NCI-H2196 treated with DMSO at 0.1 percent for 48 hours (cell line): ENCODE measurements at regions not wholly inside any gene's neighbourhood (a gene's known extent, or its start where the extent isn't known, plus 50 kb on each side); places are given as distances from the start of the nearest gene placed in this dataset.

ENCODE experiments used
- DNase-seq: peaks from one replicate; lab custom pipeline; 2025; ENCODE audit not compliant: unreplicated experiment; lab: John Stamatoyannopoulos, UW

GRCh38 chr18:10301831-10302483 is 152.5 kb upstream of the APCDD1 start:
- DNase-seq = no peak

- DNase-seq = no peak
Measured at GRCh38 chr18:10303171-10303570, 151.3 kb upstream of the APCDD1 start.

DNA sequence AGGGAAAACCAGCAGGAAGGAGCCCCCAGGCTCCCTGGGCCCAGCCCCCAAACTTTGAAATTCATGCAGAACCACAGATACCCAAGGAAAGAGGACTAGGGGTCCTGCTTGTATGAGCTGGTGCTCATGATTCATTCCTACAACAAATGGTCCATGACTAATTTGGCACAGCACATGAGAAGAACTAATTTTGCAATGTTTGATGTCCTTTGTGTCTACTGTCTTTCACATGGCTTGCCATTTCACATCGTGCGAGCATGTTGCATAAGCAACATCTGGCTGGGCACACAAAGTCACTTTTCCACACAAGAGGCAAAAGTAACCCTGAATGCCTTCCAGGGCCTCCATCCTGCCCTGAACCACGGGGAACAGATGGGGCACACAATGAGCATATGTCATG is 149.6 kb upstream of the APCDD1 start:
- DNase-seq = no peak

DNA sequence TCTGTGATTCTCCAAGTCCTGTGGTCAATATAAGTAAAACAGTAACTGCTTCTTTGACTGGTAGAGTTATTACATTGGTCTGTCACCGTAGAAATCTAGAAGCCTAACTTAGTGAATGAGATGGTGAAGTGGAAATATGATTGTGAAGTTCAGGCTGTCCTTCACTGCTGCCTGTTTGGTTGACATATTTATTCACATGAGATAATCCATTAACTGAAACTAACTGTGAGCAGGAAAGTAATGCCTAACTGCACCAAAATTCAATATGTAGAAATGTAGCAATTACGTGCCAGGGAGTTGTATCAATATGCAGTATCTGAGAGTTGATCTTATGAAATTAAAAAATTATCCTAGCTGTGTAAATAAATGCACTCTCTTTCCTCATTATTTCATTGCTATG is 147.7 kb upstream of the APCDD1 start:
- DNase-seq = no peak

DNA sequence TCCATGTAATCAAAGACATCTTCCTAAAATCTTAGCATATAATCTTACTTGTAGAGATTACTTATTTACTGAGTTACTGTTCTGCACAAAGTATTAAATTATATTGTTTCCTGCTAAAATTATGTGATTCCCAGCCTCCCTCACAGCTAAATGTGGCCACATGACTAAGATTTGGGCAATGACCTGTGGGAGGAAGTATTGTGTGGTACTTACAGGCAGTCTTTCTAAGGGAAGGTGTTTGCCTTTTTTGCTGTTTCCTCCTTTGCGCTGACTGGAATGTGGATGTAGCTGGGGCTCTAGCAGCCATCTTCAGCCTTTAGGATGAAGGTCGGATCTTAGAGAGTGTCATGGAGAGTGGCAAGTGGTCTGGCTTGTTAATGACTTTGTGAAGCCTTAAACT is 146.3 kb upstream of the APCDD1 start:
- no peak for DNase-seq

DNA sequence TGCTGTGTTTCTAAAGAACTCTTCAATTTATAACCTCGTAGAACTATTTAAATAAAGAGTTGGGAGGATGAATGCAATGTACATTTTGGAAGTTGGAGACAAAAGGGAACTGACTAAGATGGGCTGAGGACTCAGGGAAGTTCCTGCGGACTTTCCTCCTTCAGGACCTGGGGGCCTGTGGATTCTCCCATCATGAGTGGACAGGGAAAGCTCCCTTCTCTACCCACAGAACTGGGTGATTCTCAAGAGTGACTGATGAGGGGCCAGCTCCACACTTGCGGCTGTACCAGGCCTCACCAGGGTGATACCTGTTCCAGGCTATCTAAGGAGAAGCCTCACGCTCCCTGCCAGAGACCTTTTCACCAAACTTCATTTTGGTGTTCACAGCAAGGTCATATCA is 143.8 kb upstream of the APCDD1 start:
- no peak for DNase-seq

DNA sequence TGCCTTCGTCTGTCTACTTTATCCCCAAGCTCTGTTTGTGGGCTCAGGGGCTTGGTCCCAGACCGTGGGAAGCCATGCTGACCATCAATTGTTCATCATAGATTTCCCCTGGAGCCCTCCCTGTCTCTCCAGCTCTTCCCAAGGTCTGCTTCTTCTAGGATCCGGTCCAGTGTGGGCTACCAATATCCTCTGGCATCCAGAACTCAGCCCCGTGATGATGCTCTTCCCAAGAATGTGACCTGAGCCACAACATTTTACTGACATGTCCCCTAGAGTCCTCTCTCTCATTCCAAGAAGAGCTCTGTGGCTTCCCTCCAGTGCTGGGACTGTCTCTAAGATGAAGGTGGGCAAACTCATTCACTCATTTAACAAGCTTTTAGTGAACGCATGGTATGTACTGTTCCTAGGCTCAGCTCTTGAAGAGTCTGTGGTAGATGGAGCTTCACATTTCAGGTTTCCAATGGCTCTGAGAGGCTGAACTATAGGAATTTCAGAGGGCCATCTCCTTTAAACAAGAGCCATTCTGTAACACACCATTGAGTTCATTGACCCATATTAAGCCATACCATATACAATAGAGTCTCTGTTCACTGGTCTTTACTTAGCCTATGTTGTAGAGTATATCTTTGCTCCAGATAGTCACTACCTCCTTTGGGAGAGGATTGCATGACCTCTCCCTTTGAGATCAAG is 142.0 kb upstream of the APCDD1 start:
- DNase-seq = no peak

DNA sequence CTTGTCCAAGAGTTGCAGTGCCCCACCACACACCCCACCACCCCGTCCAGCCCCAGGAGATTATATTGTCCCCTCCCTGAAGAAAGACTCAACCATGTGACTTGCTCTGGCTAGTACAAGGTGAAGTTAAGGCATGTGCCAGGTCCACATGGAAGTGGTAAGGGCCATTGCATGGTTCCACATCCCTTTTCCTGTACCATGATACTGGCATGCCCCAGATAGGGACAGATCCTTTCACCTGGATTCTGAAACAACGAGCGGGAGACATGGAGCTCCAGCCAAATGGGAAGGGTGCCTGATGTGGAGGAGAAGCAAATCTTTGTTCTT is 141.5 kb upstream of the APCDD1 start:
- DNase-seq = no peak

GRCh38 chr18:10314066-10314465 is 140.4 kb upstream of the APCDD1 start:
- no peak for DNase-seq

DNA sequence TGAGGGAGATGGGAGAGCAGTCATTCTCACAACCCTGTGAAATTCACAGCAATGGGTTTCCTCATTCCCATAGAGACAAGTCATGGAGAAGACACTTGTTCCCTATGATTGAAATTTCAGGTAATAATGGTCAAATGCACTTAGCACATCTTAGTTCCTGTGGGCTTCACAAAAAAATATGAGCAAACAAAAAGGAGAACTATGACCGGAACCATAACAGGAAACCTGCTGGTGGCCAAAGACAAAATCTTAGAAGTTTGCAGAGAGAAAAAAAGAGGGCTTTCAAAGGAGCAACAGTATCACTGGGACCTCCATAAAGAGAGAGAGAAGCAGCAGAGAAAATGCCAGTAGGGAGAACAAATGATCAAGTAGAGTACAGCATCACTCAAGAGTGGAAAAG is 138.9 kb upstream of the APCDD1 start:
- no peak for DNase-seq

DNA sequence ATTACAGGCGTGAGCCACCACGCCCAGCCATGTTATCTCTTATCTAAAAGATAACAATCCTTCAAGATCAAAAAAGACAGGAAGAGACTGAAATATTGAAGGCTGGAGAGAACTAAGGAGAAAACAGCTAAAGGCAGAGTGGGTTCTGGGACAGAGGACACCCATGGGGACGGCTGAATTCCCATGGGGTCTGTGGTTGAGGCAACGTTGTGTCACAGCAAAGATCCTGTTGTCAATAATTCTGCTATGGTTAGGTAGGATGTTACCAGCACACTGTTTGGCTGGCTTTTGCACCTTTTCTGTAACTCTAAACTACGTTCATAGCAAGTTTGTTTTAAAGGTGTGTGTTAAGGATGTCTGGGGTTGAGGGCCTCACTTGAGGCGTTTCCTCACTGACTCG is 137.7 kb upstream of the APCDD1 start:
- no peak for DNase-seq

DNA sequence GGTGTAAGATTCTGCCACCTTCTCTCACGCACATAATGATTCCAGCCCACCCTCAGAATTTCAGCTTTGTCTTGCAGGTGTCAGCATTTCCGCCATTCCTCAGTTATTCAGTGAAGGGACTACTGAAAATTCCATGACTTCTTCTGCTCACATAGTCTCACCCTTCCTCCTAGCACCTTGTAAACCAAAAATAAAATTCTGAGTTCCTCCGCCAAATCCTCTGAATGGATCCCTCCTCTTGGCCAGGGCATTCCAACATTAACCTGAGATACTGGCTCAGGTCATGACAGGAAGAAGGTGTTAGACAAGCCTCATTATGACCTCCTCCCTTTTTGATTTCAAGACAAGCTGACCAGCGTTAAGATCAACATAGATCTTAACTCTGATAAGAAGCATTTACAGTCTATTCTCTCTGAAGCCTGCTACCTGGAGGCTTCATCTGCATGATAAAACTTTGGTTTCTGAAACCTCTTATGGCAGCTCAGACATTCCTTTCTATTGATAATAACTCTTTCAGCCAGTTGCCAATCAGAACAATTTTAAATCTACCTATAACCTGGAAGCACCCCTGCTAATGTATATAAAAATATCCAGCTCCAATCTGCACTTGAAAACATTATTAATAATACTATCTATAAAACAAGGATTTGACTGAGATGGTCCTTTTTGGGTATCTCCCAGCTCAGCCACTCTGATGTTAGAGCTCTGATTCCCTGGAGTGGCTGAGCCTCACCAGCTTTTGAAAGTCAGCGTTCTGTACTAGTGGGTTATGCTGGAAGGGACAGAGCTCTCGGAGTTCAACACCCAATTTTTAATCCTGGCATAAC is 136.4 kb upstream of the APCDD1 start:
- no peak for DNase-seq

DNA sequence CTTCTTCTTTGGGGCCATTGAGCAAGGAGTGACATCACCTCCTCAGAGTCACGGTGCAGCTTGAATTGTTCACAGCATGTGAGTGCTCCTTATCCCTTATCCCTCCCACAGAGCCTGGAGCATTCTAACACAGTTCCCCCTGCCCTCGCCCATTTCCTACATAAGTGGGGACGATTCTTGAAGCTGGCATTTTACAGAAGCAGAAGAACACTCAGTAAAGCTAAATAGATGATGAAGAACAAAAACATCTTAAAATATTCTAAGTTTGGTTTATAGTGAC is 135.8 kb upstream of the APCDD1 start:
- DNase-seq = no peak

DNA sequence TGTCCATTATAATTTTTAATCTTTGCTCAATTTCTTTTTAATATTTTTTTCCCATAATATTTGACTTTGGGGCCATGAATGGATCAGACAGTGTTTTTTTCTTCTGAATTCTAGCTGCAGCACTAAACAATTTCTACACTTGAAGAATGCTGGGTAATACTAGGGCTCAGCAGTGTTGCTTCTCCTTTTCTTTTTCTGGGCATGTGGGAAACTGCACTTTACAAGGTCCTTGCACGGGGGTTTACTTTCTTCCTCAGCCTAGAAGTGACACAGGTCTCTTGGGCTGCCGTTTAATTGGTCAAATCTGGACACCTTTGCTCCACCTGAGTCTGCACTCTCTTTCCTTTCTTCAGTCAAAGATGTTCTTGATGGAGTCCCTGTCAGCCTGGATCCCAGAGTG is 135.4 kb upstream of the APCDD1 start:
- no peak for DNase-seq

- no peak for DNase-seq
Measured at GRCh38 chr18:10319914-10320600, 134.4 kb upstream of the APCDD1 start.

DNA sequence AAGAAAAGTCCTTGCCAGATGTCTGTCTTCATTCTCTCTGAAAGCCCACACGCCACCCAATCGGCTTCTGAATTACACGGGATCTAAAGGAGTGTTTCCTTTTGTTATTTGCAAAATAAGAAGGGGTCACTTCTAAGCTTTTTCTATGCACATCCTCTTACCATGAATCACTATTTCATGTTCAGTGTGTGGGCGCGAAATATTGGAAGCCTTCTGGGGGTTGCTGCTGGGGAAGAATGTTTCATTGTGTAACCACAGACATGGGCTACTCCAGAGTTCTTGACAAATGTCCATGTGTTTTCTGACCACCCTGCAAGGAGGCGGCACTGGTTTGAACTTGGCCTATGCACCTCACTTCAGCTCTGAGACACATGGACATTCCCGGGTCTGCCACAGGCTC is 133.6 kb upstream of the APCDD1 start:
- DNase-seq = no peak

GRCh38 chr18:10321576-10321975 is 132.9 kb upstream of the APCDD1 start:
- DNase-seq = no peak

DNA sequence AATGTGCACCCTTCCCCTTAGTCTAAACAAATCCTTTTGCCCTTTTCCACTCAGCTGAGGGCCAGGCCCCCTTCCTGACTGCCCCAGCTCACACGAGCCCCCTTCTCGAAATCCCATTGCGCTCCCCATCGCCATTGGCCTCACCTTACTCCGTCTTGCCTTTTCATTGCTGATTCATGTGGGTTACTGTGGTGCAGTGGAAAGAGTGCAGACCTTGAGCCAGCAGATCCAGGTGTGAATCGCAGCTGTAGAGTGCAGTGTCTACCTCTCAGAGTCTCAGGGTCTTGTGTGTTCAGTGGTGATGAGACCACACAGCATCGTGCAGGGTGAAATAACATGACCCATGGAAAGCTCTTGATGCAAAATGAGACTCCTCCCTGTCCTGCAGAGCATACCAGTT is 132.4 kb upstream of the APCDD1 start:
- DNase-seq = no peak

GRCh38 chr18:10322435-10322834 is 132.0 kb upstream of the APCDD1 start:
- no peak for DNase-seq

DNA sequence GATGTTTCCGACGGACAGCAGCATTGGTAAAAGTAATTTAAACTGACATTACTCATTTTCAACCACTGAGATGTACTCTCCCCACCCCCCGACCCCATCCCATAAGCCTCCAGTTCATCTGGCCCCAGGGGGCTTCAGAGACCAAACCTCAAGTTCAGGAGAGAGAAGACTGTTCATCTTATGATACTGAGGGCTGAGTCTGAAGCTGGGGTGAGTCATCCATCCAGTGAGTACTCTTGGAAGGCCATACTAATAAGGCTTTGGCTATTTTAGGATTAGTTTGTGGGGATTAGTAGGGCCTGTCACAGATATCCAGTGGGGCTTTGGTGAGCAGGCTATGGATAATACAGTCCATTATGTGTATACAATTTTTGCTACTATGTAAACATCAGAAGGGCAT is 125.3 kb upstream of the APCDD1 start:
- DNase-seq = no peak

DNA sequence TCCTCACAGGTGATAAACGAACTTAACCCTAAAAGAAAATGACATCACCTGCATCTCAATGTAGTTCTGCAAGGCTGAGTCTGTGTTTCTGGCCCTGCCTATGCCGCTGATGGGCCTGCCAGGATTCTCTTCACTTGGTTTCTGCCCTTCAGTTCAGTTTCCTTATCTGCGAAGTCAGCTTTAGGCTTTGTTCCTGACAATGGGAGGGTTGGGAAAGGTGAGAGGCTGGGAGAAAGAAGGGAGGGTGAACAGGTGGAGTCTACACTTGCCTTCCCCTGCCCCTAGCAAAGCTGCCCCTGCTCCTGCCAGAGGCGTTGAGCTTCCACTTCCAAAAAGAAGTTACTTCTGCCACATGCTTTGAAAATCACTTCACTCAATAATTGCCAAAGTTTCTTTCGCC is 124.0 kb upstream of the APCDD1 start:
- DNase-seq = no peak

GRCh38 chr18:10332452-10332851 is 122.0 kb upstream of the APCDD1 start:
- DNase-seq = no peak
